Testis (tissue), 2 donors: ENCODE measurements at regions not wholly inside any gene's neighbourhood (a gene's known extent, or its start where the extent isn't known, plus 50 kb on each side); places are given as distances from the start of the nearest gene placed in this dataset.

ENCODE experiments used
- POLR2A ChIP-seq: fragments of 450-650 bp; IDR thresholded peaks from one replicate; pipeline ENCODE4 v1.6.1; 2017; ENCODE audit warnings: antibody characterized with exemption, mild to moderate bottlenecking, moderate library complexity
- TF ChIP-seq, protein P1 (sequence below), 3 experiments: fragments of 450-650 bp in 2 of 3; fragments of 200-600 bp in 1 of 3; sonication (generic) in 1 of 3; IDR thresholded peaks; one replicate each; pipeline ENCODE4 v1.5.1; 2016 to 2019; ENCODE audit warnings: antibody characterized with exemption in 3 of 3, mild to moderate bottlenecking in 2 of 3, moderate library complexity in 1 of 3

DNA sequence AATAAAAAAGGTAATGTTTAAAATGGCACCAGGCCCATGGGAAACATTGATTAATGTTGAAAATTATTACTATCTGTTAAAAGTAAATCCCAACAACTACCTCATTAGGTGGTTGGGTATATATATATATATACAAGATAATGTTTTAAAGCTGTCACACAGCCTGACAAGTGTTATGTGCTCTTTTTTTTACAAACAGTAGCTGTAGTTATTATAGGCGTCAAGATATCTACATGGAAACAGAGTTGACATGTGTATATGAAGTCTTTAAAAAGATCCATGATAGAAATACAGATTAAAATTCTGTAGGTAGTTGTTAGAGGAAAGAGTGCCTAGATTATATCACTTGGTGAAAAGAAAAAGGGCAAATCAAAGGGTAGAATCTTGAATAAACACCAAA is 279.9 kb downstream of the SLITRK6 start:
- no peak for TF ChIP-seq POLR2A
- TF ChIP-seq, protein P1, sequence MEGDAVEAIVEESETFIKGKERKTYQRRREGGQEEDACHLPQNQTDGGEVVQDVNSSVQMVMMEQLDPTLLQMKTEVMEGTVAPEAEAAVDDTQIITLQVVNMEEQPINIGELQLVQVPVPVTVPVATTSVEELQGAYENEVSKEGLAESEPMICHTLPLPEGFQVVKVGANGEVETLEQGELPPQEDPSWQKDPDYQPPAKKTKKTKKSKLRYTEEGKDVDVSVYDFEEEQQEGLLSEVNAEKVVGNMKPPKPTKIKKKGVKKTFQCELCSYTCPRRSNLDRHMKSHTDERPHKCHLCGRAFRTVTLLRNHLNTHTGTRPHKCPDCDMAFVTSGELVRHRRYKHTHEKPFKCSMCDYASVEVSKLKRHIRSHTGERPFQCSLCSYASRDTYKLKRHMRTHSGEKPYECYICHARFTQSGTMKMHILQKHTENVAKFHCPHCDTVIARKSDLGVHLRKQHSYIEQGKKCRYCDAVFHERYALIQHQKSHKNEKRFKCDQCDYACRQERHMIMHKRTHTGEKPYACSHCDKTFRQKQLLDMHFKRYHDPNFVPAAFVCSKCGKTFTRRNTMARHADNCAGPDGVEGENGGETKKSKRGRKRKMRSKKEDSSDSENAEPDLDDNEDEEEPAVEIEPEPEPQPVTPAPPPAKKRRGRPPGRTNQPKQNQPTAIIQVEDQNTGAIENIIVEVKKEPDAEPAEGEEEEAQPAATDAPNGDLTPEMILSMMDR (IDR thresholded peaks at IDR 0.05) = no peak
